Umbilical cord (tissue), 1 donor: ENCODE measurements at regions not wholly inside any gene's neighbourhood (a gene's known extent, or its start where the extent isn't known, plus 50 kb on each side); places are given as distances from the start of the nearest gene placed in this dataset.

Experiments
- DNase-seq: peaks from one replicate; pipeline ENCODE4 v3.0.0-alpha.2; 2015; ENCODE audit warnings: low spot score

GRCh38 chr13:26456650-26457049 is 100.8 kb upstream of the WASF3 start:
- no peak for DNase-seq

- no peak for DNase-seq
Observed at GRCh38 chr13:26457212-26457611, 100.3 kb upstream of the WASF3 start.

GRCh38 chr13:26458196-26458749 is 99.2 kb upstream of the WASF3 start:
- DNase-seq, result no peak

DNA sequence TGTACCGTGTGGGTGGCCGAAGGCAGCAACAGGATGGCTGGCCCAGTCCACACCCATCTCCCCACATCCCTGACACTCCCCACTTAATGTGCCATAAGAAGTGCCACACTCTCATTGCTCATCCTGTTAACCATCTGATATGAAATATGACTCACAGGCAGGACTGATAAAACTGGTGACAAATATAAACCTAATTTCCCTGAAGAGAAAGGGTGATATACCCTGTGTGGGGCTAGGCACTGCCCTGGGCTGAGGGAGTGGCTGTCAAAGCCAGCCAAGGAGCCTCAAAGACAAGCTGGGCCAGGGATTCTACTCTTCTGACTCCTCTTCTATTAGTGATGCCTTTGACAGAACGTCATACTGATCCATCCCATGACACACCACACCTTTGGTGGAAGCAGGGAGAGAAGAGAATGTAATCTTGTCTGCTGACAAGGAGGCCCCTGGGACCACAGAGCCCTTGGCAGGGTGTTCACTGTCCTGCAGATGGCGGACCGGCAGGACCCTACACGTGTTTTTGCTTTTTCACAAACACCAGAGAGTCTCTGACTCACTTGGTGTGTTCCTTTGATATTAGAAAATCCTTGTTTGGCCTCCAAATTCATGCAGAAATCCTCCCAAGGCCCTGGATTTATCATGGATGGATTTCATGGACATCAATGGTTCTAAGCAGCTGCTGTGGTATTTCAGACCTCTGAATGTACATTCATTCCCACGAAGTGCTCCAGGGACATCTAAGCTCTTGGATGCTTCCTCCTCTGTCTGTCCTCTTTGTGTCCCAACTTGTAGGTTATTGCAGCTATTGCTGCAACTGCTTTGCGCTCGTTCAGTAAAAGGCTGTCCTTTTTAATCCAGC is 98.0 kb upstream of the WASF3 start:
- peak; percentile 90 for DNase-seq

- no peak for DNase-seq
Observed at GRCh38 chr13:26460648-26461047, 96.8 kb upstream of the WASF3 start.

GRCh38 chr13:26463296-26463695 is 94.2 kb upstream of the WASF3 start:
- no peak for DNase-seq

DNA sequence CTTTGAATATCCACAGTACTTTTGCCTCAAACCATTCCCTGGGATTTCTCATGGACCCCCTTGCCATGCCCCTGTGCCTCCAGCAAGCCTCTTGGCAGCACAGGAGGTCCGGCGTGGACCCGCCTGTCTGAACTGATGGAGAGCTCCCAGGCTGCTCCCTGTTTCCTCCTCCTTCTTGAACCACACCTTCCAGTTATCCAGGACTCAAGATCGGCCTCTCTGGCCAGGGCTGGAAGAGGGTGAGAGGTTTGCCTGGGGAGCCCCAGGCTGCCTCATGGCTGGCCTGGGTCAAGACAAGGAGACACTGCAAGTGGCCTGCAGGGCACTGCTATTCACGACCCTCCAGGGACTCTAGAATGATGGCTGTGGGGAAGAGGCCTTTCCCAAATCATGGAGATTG is 93.6 kb upstream of the WASF3 start:
- no peak for DNase-seq

GRCh38 chr13:26465514-26465913 is 92.0 kb upstream of the WASF3 start:
- no peak for DNase-seq

DNA sequence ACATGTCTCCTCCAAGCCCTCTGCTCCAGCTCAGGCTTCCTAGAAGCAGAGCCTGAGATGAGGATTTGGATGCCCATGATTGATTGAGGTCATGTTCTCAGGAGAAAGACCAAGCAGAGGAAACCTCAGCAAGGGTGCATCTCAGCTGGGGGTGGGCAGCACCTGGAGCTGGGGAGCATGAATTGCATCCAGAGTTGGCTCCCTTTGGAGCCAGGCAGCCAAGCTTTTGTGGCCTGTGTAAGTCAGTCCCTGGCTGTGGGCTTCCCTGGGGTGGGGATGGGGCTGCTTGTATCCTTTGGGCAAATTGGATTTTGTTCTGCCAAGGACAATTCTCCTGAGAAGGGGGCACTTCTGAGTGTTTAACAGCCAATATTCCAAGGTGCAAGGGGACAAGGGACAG is 91.5 kb upstream of the WASF3 start:
- DNase-seq, result no peak

DNA sequence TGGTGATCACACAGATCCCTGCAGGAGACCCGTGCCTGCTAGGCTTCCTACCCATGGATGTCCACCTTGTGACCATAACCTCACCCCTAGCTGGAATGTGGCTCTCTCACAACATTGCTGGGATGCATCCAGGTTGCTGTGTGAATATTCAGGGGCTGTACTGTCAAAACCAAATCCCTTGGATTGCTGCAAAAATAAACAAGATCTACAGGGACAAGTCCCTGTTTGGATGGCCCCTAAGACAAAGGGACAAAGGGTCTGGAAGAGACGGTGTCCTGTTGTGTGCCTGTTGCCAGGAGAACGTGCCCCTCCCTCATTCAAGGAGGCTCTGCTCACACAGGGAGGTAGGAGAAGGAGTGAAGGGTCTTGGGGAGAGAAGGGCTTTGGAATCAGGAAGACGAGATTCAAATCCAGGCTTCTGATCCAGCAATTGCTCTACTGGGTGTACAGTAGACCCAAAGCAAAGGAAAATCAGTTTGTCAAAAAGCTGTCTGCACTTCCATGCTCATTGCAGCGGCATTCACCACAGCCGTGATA is 89.2 kb upstream of the WASF3 start:
- DNase-seq, result no peak

DNA sequence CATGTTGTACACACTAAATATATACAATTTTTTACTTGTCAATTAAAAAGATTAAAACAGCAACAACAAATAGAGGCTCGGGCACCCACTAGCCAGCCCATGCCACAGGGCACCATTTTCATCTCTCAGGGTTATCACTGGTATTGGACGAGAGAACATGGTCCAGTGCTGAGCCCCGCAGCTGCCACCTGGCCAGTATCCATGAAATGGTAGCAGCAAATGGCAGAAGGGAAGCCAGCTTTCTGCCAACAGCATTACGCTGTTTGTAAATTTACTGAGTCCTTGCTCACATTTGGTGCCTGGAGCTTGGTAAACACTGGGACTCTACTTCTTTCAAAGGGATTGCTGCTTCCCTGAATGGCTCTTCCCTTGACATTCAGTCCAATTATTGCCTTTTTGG is 87.9 kb upstream of the WASF3 start:
- no peak for DNase-seq

DNA sequence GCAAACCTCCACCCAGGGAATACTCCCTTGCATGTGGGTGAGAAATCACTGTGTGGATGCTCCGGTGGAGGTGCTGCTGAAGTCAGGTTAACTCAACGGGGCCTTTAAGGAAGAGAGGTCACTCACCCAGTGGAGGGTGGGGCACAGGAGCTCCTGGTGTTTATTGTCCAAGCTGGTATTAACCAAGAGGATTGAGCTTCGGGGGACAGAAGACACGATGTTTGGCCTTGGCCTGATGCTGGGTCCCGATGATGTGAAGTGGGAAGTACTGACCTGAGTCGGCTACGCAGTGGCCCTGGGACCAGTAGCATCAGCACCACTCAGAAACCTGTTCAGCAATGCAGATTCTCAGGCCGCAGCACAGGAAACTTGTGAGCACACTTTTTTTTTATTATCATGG is 85.7 kb upstream of the WASF3 start:
- no peak for DNase-seq

- DNase-seq, result no peak
Observed at GRCh38 chr13:26473571-26474230, 83.8 kb upstream of the WASF3 start.

GRCh38 chr13:26474286-26474685 is 83.2 kb upstream of the WASF3 start:
- DNase-seq, result no peak

DNA sequence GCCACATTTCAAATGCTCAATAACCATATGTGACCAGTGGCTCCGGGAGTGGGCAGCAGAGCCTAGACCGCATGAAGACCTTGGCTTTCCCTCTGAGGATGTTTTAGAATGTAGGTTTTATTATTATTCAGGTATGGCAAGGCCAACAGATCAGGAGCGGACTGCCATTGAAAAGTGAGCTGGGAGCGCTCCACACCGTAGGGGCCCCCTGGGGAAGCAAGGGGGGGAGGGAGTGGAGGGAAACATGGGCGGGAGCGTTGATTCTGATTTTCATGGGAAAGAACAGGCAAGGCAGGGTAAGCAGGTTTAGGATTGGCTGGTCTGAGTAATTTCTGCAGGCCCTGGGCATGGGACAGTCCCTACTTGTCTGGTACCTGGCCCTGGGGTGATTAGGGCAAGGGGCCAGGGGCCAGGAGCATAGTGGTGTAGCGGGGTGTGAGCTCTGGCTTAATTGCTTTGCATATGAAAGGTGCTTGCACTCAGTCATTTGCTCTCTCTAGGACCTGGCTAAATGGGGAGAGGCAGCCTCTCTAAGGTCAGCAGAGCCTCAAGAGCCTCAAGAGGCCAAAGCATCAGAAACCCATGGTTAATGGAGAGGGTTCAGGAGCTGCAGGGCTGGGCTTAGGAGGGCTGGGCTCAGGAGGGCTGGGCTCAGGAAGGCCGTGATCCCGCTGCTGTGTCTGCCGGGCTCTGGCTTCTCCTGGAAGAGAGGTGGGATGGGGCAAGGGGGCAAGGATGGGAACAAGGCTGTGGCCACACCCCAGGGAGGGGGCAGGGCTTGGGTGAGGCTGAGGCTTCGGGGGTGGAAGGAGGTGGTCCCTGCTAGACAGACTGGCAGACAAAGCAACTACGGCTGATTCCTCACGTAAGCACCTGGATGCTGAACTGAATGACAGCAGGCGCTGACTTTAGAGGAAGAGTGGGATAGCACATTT is 82.0 kb upstream of the WASF3 start:
- DNase-seq, result no peak

- DNase-seq, result peak; percentile 52
Observed at GRCh38 chr13:26476111-26476781, 81.2 kb upstream of the WASF3 start.

DNA sequence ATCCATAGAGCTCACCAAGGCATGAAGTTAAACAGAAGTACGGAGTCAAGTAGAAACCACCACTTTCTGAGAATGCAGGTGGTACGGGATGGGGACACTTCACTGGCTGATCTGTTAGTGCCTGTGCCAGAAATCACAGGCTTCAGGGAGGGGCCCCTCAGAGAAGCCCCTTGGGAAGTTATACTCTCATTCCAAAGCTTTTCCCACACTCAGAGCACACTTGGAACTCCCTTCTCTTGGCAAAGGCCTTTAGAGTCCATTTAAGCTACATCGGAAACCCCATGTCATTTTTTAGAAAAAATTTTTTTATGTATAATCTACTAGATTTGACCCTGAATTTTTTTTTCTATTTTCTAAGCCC is 80.7 kb upstream of the WASF3 start:
- no peak for DNase-seq

DNA sequence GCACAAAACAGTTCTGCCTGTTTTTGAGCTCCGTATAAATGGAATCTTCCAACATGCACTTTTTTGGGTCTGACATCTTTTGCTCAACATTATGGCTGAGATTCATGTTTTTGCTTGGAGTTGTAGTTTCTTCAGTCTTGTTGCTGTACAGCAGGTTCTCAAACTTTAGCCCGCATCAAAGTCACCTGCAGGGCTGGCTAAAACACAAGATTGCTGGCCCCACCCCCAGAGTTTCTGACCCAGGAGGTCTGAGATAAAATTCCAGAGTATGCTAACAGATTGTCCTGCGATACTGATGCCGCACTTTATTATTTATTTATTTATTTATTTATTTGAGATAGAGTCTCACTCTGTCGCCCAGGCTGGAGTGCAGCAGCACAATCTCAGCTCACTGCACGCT is 79.8 kb upstream of the WASF3 start:
- no peak for DNase-seq

DNA sequence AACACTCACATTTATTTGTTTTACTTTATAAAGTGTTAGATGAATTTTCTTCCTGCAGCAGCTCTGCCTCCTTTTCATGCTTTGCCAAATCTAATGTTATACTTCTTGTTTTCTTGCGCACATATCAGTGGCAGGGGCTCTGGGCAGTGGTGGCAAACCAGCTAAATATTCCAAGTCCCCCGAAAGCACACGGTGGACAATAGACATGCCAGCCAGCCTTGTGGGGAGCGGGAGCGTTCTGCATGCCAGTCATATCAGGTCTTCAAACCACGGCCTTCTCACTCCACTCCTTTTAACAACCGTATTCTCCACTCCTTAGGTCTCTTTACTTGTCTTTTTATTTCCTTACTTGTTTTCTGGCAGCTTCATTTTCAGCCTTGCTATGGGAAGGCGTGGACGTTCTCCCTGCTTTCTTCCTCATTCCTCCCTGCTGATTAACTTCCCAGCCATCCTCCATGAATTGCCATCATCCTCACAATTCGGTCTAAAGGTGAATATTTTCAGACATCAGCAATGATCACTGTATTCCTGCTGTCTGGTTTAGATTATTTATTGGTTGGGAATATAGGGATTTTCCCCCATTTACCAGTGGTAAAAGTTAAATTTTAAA is 77.1 kb upstream of the WASF3 start:
- DNase-seq, result no peak

GRCh38 chr13:26482451-26483197 is 74.9 kb upstream of the WASF3 start:
- peak; percentile 36 for DNase-seq
